NCI-H446 treated with DMSO at 0.1 percent for 48 hours (cell line): ENCODE measurements at regions not wholly inside any gene's neighbourhood (a gene's known extent, or its start where the extent isn't known, plus 50 kb on each side); places are given as distances from the start of the nearest gene placed in this dataset.
"Not testable (repeated sequence)": the region's sequence is repeated elsewhere in the genome, so short reads cannot be mapped to it uniquely, and the experiment has no call there.

Experiments used
- DNase-seq: peaks from one replicate; lab custom pipeline; 2025; lab: John Stamatoyannopoulos, UW

GRCh38 chr12:43252585-43252984, 299.4 kb downstream of the ADAMTS20 start:
- DNase-seq = no peak

DNA sequence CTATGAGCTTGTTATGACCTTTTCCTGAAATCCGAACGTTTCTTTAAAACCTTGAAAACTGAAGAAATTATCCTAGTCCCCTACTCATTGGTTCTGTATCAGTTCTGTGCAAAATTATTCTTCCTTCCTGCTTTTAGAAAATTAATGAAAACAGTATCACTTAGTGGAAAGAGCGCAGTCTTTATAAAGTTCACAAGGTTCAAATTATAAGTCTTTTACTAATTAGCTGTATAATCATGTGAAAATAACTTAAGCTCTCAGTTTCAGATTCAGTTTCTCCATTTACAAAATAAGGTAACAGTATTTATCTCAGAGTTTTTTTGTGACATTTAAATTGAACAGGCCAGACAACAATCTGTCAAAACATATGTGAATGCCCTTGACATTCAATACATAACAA, 306.1 kb downstream of the ADAMTS20 start:
- DNase-seq = no peak

DNA sequence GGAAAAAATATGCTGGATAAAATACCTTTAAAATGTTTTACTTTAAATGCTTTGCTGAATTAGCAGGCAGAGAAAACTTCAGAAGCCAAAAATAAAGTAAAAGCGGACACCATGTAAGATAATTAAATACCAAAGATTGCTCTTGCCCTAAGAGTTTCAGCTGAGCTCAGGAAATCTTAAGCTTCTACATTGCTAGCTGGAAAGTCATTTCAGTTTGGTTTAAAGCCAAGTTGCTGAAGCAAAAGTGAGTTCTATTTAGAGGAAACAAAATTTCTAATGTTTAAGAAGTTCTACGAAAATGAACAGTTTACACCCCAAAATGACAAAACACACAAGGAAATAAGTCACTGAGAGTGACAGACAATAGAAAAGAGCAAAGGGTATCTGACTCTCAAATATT, 310.0 kb downstream of the ADAMTS20 start:
- no peak for DNase-seq

- no peak for DNase-seq
These were observed 313.7 kb downstream of the ADAMTS20 start for GRCh38 chr12:43238281-43238680.

GRCh38 chr12:43237238-43237879, 314.6 kb downstream of the ADAMTS20 start:
- no peak for DNase-seq

DNA sequence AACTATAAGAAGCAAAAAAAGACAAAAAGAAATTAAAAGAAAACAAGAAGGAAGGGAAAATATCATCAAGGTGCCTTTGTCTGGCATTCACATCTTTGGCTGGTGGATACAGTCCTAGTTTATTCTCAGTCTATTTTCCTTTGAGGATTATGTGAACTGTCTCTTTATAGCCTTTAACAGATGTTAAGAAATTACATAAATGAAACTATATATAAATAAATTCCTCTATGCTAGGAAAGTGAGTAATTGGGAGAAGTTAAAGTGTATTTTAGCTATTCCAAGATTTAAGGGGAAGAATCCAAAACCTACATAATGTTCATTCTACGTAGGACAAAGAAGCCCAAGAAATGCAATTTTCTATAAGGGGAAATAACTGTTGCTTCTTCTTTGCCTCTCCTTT, 316.3 kb downstream of the ADAMTS20 start:
- DNase-seq = no peak

DNA sequence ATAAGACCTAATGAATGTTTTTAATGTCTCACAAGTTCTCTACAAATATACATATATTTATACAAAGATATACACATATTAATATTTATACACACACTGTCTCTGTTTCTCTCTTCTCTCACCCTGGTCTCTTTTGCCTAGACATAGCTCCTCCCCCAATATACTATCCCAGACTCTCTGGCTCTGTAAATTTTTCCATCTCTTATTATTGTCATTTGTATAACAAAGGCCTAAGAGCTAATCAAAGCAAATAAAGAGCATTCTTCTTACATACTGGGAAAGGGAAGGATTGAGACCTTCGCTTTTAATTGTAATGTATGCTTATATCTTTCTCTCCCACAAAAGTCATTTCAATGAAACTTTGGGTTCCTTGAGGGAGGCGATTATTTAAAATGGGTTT, 318.1 kb downstream of the ADAMTS20 start:
- DNase-seq = no peak

DNA sequence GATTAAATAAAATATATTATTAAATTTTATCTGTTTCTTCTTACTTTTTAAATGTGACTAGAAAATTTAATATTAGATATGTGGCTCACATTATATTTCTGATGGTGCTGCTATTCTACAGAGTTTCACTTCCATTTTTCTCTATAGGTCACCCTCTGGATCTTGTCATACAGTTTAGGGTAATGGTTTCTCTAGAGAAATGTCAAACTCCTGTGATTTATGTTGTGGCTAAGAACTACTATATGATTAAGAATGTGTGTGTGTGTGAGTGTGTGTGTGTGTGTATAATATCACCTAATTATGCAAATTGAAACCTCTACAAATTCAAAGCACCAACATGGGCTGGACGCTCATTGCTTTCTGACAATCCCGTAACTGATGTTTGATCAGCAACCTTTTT, 325.9 kb downstream of the ADAMTS20 start:
- no peak for DNase-seq

GRCh38 chr12:43224190-43224805, 327.7 kb downstream of the ADAMTS20 start:
- not testable (repeated sequence) for DNase-seq

DNA sequence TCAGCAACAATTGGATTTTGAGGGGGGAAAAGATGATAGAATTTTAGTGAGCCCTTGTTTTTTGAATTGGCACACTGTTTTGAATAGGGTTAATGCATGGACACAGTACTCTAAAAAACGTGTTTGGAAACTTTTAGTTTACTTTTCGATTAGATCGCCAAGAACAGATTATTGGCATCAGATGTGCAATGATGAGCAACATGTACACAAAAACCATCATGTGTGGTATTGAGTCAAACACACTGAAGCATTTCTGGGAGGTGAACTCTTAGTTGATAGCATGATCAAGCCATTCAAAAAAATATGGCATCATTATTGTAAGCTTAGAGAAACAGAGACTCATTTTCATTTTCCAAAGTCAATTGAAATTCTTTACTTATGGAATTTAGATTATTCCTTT, 329.2 kb downstream of the ADAMTS20 start:
- peak; percentile 50 for DNase-seq

DNA sequence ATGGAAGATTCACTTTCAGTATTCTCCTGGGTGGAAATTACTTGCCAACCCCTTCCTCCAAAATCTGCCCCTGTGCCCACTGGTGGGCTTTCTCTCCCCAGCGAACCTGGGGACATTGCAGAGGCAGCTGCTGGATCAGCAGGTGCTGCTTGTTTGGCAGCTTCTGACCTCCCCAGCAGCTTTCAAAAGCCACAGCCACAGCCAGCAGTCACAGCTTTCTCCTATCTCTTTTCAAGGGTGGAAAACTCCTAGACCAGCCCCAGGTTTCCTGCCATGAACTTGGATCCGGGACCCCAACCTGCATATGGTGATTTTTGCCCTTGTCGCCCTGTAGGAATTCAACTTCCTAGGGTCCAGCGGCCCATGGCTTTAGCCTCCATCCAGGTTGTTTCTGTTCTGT, 330.8 kb downstream of the ADAMTS20 start:
- no peak for DNase-seq

GRCh38 chr12:43216490-43216889, 335.5 kb downstream of the ADAMTS20 start:
- DNase-seq = no peak

- no peak for DNase-seq
These were observed 337.8 kb downstream of the ADAMTS20 start for GRCh38 chr12:43214166-43214565.

DNA sequence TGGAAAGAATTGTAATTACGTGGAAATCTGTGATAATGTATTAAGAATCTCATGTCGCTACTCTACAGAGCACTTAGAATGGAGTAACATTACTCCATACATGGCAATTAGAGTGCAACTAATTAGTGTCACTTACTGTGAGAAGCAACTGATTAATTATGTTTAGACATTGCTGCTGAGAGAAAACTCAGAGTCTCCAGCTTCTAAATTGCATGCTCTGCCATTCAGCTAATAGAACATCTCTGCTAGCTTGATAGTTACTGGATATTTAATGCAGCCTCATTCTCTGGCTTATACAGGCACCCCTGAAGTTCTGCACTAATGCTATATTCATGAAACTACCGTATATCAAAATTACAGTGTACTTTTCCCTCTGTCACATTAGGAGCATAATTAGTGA, 338.4 kb downstream of the ADAMTS20 start:
- no peak for DNase-seq

- no peak for DNase-seq
These were observed 341.4 kb downstream of the ADAMTS20 start for GRCh38 chr12:43210485-43211192.

DNA sequence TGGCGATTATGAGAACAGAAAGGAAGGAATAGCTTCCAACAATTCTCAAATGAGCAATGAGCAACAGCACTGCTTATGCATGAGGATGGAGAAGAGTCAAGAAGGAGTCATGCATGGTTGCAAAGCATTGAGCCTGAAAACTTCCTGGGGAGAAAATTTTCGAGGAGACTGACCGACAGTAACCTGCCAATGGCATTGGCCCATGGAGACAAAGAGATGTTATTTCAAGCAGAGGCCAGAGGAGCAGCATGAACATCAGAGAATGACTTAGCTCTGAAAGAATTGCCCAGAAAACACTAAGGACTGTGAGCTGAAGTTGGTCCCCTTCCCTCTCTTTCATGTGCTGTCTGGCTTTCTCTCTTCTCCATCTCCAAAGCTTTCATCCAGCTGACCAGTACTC, 343.4 kb downstream of the ADAMTS20 start:
- DNase-seq = no peak

DNA sequence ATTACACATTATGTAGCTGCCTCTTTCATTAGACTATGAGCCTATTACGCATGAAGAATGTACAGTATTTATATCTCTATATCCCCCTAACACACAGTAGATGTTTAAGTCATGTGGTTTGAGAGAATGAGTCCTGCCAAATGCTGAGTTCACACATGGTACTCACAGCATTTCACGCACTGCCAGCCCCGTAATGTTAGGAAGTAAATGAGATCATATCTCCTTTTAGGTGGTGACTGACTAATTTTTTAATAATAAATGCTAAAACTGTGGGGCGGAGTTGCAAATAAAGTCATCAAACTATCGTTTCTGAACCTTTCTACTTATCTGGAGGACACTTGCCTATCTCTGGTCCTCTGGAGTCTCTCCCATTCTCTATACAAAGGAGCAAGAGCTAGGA, 343.8 kb downstream of the ADAMTS20 start:
- DNase-seq = no peak

DNA sequence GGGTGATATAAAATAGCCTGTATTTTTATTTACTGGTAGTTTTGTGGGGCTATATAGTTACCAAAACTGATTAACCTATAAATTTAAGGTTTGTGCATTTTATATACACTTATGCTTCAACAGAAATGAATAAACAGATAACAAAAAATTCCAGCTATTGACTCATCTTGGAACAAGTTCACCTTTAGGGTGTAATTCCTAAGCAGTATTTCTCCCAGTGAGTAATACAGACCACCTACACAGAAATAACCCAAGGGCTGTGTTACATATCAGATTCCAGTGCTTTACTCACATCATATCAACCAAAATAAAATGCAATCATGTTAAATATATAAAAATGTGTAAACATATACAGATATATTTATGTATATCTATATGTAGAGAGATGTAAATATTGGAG, 345.6 kb downstream of the ADAMTS20 start:
- DNase-seq = no peak

DNA sequence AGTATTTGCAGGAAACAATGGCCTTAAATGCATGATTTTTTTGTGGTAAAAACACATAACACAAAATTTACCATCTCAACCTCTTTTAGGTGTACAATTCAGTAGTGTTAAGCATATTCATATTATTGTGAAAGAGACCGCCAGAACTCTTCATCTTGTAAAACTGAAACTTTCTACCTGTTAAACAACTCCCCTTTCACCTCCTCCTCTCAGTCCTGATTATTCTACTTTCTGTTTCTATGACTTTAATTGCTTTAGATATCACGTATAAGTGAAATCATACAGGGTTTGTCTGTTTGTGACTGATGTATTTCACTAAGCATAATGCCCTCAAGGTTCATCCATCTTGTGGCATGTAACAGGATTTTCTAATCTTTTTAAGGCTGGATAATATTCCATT, 353.4 kb downstream of the ADAMTS20 start:
- no peak for DNase-seq

DNA sequence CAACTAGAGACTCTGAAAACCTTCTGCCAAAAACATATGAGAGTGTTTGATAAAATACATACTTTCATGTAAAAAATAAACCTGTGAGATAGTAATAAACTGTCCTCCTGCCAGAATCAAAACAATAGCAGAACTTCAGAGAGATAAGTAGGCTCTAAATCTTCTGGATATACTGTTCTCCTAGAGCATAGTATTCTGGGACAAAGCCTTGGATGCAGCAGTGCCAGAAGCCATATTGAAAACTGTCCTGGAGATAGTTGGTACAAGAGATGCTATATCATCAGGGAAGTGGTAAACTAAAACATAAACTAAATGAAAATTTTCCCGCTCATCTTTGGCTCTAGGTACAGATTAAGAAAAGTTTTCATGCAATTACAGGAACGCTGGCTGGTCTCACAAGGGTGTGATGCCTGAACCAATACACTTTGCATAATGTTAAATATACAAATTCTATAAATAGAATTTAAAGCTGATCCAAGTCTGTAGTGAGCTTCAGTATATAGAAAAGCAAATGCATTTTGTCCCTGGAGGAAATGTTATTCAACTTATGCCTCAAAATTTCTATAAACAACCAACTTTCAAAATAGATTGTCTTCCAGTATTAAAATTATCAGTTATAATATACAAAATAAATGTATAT, 355.6 kb downstream of the ADAMTS20 start:
- DNase-seq = no peak

DNA sequence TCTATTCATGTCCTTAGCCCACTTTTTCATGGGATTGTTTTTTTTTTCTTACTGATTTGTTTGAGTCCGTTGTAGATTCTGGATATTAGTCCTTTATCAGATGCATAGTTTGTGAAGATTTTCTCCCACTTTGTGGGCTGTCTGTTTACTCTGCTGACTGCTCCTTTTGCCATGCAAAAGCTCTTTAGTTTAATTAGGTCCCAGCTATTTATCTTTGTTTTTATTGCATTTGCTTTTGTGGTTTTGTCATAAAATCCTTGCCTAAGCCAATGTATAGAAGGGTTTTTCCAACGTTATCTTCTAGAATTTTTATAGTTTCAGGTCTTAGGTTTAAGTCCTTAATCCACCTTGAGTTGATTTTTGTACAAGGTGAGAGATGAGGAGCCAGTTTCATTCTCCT, 358.9 kb downstream of the ADAMTS20 start:
- DNase-seq = not testable (repeated sequence)

- DNase-seq = not testable (repeated sequence)
These were observed 359.6 kb downstream of the ADAMTS20 start for GRCh38 chr12:43192442-43192841.

DNA sequence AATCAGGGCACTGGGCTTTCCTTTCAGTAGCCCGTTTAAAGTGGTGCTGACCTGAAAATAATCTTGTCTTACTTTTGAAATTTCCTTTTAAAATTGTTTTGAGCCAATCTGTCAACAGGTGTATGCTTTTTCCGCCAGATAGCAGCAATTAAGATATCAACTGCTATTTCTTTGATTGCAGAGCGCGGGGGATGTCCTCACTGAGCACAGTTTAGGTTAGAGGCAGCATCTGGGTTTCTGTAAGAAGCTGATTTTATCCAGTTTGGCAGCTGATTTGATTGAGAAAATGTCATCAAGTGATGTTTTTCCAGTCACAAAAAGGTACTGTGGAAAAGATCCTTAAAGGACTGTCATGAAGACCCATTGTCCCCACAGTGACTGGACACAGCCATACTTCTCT, 371.8 kb downstream of the ADAMTS20 start:
- no peak for DNase-seq
